HepG2 (cell line): ENCODE measurements at regions not wholly inside any gene's neighbourhood (a gene's known extent, or its start where the extent isn't known, plus 50 kb on each side); places are given as distances from the start of the nearest gene placed in this dataset.

Experiments
- ATAC-seq: fragments of 200-7000 bp; cut with Tn5 transposase; 3 replicates; pipeline ENCODE4 v1.9.1; 2020; ENCODE audit warnings: mild to moderate bottlenecking, moderate library complexity
- BruUV-seq: library from RNA; stranded (reverse); fragments of 400-500 nt; replicated peaks from 2 replicates; lab custom pipeline; 2021; lab: Mats Ljungman, UMichigan
- CTCF ChIA-PET: fragments of 300-600 bp; formaldehyde crosslinking; extraction: SDS; loops from one replicate; lab custom pipeline; 2021; ENCODE audit warnings: low total read pairs, inconsistent platforms, low intra/inter-chr PET ratio; lab: Yijun Ruan, JAX
- POLR2A ChIA-PET: fragments of 350-600 bp; sonication (Branson Sonifier 250); formaldehyde crosslinking; loops from one replicate; lab custom pipeline; 2020; ENCODE audit warnings: antibody characterized with exemption, inconsistent platforms; lab: Yijun Ruan, JAX
- DNase-seq: peaks from one replicate; pipeline ENCODE4 v3.0.0-alpha.2; 2015; ENCODE audit warnings: low spot score
- FAIRE-seq: peaks from 3 replicates; lab custom pipeline; 2011; peaks lifted over from hg19 to GRCh38; lab: Jason Lieb, UNC
- H2AFZ ChIP-seq: one replicate; pipeline ENCODE4 v1.6.1; 2011; ENCODE audit warnings: low read length, inconsistent platforms
- H3K27ac ChIP-seq: fragments of 300-600 bp; 3 replicates; pipeline ENCODE4 v1.8.0; 2011; ENCODE audit warnings: mixed run types, mild to moderate bottlenecking, mixed read lengths, low read length, inconsistent platforms; ENCODE audit not compliant: insufficient read depth; ENCODE audit errors: extremely low read length
- H3K27me3 ChIP-seq, 2 experiments: fragments of 200-600 bp in 1 of 2; 2 replicates in 1 of 2; 3 replicates in 1 of 2; pipeline versions ENCODE4 v1.6.0 to v1.8.0; 2011; ENCODE audit warnings: low read length in 2 of 2, mild to moderate bottlenecking in 2 of 2, moderate library complexity in 2 of 2, inconsistent platforms in 1 of 2; ENCODE audit not compliant: insufficient read depth in 2 of 2, control insufficient read depth in 1 of 2
- H3K36me3 ChIP-seq, 2 experiments: fragments of 200-600 bp in 1 of 2; replicated peaks in 1 of 2; 2 replicates in 1 of 2; 3 replicates in 1 of 2; pipeline versions ENCODE4 v1.5.1 to v1.8.0; 2011; ENCODE audit warnings: low read length in 2 of 2, inconsistent platforms in 1 of 2; ENCODE audit not compliant: insufficient read depth in 2 of 2, control insufficient read depth in 1 of 2
- H3K4me1 ChIP-seq: 2 replicates; pipeline ENCODE4 v1.5.1; 2012; ENCODE audit warnings: low read length, inconsistent platforms; ENCODE audit not compliant: insufficient read depth
- H3K4me2 ChIP-seq: 2 replicates; pipeline ENCODE4 v1.6.0; 2011; ENCODE audit warnings: low read depth, low read length, inconsistent platforms
- H3K4me3 ChIP-seq, 3 experiments: fragments of 200-600 bp in 1 of 3; sonication (generic), shearing (Covaris generic) in 1 of 3; replicated peaks in 1 of 3; 2 replicates each; pipeline ENCODE4 v1.5.1; 2011 to 2016; ENCODE audit warnings: low read length in 3 of 3, inconsistent platforms in 2 of 3, low read depth in 2 of 3, mild to moderate bottlenecking in 2 of 3, control low read depth in 1 of 3, mixed read lengths in 1 of 3; ENCODE audit not compliant: insufficient read depth in 1 of 3
- H3K79me2 ChIP-seq: one replicate; pipeline ENCODE4 v1.6.1; 2011; ENCODE audit warnings: low read length, inconsistent platforms; ENCODE audit not compliant: insufficient read depth
- H3K9ac ChIP-seq: 2 replicates; pipeline ENCODE4 v1.6.0; 2011; ENCODE audit warnings: mild to moderate bottlenecking, low read depth, low read length, inconsistent platforms; ENCODE audit not compliant: insufficient read depth
- H3K9me3 ChIP-seq: 2 replicates; pipeline ENCODE4 v1.5.1; 2012; ENCODE audit warnings: mild to moderate bottlenecking, low read length
- H4K20me1 ChIP-seq: 2 replicates; pipeline ENCODE4 v1.6.0; 2011; ENCODE audit warnings: inconsistent platforms, mild to moderate bottlenecking, low read length, moderate library complexity; ENCODE audit not compliant: insufficient read depth
- ARHGAP35 ChIP-seq: sonication (generic); formaldehyde crosslinking; IDR thresholded peaks from 2 replicates; pipeline ENCODE4 v1.9.0; 2022; ENCODE audit warnings: mild to moderate bottlenecking, inconsistent platforms, moderate library complexity, missing genetic modification reagents, borderline replicate concordance
- FOXA3 ChIP-seq: IDR thresholded peaks from 2 replicates; pipeline ENCODE4 v1.6.1; 2016; ENCODE audit warnings: missing genetic modification reagents, missing compliant biosample characterization
- KAT8 ChIP-seq: IDR thresholded peaks from 2 replicates; pipeline ENCODE4 v1.6.1; 2016; ENCODE audit warnings: missing genetic modification reagents, missing compliant biosample characterization
- MZF1 ChIP-seq: sonication (generic); formaldehyde crosslinking; IDR thresholded peaks from 2 replicates; pipeline ENCODE4 v1.8.1; 2023; ENCODE audit warnings: mild to moderate bottlenecking, missing genetic modification reagents, borderline replicate concordance
- NFYC ChIP-seq: IDR thresholded peaks from 2 replicates; pipeline ENCODE4 v1.6.1; 2016; ENCODE audit warnings: missing genetic modification reagents, missing compliant biosample characterization
- PCBP2 ChIP-seq: fragments of 200-400 bp; formaldehyde crosslinking; optimal IDR thresholded peaks from 2 replicates; pipeline ENCODE3; 2018; ENCODE audit warnings: low read length, low read depth; ENCODE audit not compliant: poor library complexity, severe bottlenecking
- PLRG1 ChIP-seq: fragments of 450-650 bp; conservative IDR thresholded peaks from 2 replicates; pipeline ENCODE4 v1.6.1; 2016
- RAD51 ChIP-seq: fragments of 450-650 bp; IDR thresholded peaks from 2 replicates; pipeline ENCODE4 v1.6.1; 2016; ENCODE audit warnings: borderline replicate concordance
- TRIM24 ChIP-seq: sonication (generic); formaldehyde crosslinking; IDR thresholded peaks from 2 replicates; pipeline ENCODE4 v1.8.0; 2022; ENCODE audit warnings: mild to moderate bottlenecking, missing genetic modification reagents
- ZNF367 ChIP-seq: sonication (generic); formaldehyde crosslinking; IDR thresholded peaks from 2 replicates; pipeline ENCODE4 v1.4.0; 2020; ENCODE audit warnings: missing genetic modification reagents, borderline replicate concordance
- ZNF431 ChIP-seq: sonication (generic); formaldehyde crosslinking; IDR thresholded peaks from 2 replicates; pipeline ENCODE4 v1.9.0; 2022; ENCODE audit warnings: missing genetic modification reagents, low read depth, mild to moderate bottlenecking, borderline replicate concordance
- WGBS: methylation state at CpG from one replicate; pipeline ENCODE4 v1.1.6; 2017; ENCODE audit warnings: low lambda C conversion rate; 5-methylcytosine and 5-hydroxymethylcytosine counted together
- in situ Hi-C: cut with HindIII; loops from 2 replicates; pipeline ENCODE4 v1.10.0; 2017; ENCODE audit warnings: low pct_unique_long_range_greater_than_20kb; ENCODE audit not compliant: extremely low pct_ligation_motif_present
- intact Hi-C: fragments of 100-400 bp; cut with micrococcal nuclease; formaldehyde crosslinking; loops from one replicate; pipeline ENCODE4 v1.10.0; 2022; ENCODE audit not compliant: unreplicated experiment
- TF ChIP-seq, protein P1 (sequence below): IDR thresholded peaks from 2 replicates; pipeline ENCODE4 v1.6.1; 2018; ENCODE audit warnings: missing genetic modification reagents, mild to moderate bottlenecking, missing compliant biosample characterization
- TF ChIP-seq, protein P2 (sequence below), 2 experiments: fragments of 450-650 bp in 1 of 2; sonication (generic) in 1 of 2; formaldehyde crosslinking; IDR thresholded peaks; 2 replicates each; pipeline versions ENCODE4 v1.5.0 to v1.8.0; 2020 to 2022; ENCODE audit warnings: mild to moderate bottlenecking in 1 of 2, missing genetic modification reagents in 1 of 2
- TF ChIP-seq, protein P3 (sequence below): sonication (generic); formaldehyde crosslinking; IDR thresholded peaks from 2 replicates; pipeline ENCODE4 v1.8.0; 2022; ENCODE audit warnings: mild to moderate bottlenecking, missing genetic modification reagents, borderline replicate concordance
- TF ChIP-seq, protein P4 (sequence below): sonication (generic); formaldehyde crosslinking; IDR thresholded peaks from 2 replicates; pipeline ENCODE4; 2020; ENCODE audit warnings: missing genetic modification reagents, mild to moderate bottlenecking, borderline replicate concordance

DNA sequence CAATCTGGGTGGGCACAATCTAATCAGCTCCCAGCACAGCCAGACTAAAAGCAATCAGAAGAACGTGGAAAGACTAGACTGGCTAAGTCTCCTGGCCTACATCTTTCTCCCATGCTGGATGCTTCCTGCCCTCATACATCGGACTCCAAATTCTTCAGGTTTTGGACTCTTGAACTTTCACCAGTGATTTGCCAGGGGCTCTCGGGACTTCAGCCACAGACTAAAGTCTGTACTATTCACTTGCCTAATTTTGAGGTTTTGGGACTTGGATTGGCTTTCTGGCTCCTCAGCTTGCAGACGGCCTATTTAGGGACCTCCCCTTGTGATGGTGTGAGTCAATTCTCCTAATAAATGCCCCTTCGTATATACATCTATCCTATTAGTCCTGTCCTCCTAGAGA lies 66.6 kb upstream of the SOX21 start:
- Histone ChIP-seq H3K79me2 (no peaks in the 10 kb centered on the region), H3K4me2 (no peak overlapping the region), H2AFZ (no peak overlapping the region), H3K9ac (no peak overlapping the region), H3K36me3 (no peaks in the 10 kb centered on the region), H3K4me1 (no peaks in the 10 kb centered on the region), H3K27me3 (peaks cover 0 to 13% of the 10 kb centered on the region in 2 experiments; a peak in 2 of 5 replicates), H3K27ac (no peak overlapping the region), H3K4me3 (no peak overlapping the region), H4K20me1 (no peaks in the 10 kb centered on the region), H3K9me3 (no peaks in the 10 kb centered on the region)
- DNase-seq (no peak), FAIRE-seq (no peak), ATAC-seq (no peak)
- CTCF ChIA-PET: no interaction called here
- intact Hi-C loops: no loop called here
- WGBS: 2% methylated on average over 3 of the region's 5 CpGs
- TF ChIP-seq ARHGAP35 (CRISPR knock-in tag) (no peak), KAT8 (CRISPR knock-in tag) (no peak), FOXA3 (CRISPR knock-in tag) (no peak), RAD51 (no peak), PCBP2 (no peak), NFYC (CRISPR knock-in tag) (no peak), PLRG1 (no peak), ZNF431 (CRISPR knock-in tag) (no peak), TRIM24 (CRISPR knock-in tag) (no peak), ZNF367 (no peak), MZF1 (CRISPR knock-in tag) (no peak)
- TF ChIP-seq, protein P1, sequence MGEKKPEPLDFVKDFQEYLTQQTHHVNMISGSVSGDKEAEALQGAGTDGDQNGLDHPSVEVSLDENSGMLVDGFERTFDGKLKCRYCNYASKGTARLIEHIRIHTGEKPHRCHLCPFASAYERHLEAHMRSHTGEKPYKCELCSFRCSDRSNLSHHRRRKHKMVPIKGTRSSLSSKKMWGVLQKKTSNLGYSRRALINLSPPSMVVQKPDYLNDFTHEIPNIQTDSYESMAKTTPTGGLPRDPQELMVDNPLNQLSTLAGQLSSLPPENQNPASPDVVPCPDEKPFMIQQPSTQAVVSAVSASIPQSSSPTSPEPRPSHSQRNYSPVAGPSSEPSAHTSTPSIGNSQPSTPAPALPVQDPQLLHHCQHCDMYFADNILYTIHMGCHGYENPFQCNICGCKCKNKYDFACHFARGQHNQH (CRISPR knock-in tag): no peak
- TF ChIP-seq, protein P2, sequence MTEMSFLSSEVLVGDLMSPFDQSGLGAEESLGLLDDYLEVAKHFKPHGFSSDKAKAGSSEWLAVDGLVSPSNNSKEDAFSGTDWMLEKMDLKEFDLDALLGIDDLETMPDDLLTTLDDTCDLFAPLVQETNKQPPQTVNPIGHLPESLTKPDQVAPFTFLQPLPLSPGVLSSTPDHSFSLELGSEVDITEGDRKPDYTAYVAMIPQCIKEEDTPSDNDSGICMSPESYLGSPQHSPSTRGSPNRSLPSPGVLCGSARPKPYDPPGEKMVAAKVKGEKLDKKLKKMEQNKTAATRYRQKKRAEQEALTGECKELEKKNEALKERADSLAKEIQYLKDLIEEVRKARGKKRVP (CRISPR knock-in tag; IDR thresholded peaks at IDR 0.05): no peak
- TF ChIP-seq, protein P3, sequence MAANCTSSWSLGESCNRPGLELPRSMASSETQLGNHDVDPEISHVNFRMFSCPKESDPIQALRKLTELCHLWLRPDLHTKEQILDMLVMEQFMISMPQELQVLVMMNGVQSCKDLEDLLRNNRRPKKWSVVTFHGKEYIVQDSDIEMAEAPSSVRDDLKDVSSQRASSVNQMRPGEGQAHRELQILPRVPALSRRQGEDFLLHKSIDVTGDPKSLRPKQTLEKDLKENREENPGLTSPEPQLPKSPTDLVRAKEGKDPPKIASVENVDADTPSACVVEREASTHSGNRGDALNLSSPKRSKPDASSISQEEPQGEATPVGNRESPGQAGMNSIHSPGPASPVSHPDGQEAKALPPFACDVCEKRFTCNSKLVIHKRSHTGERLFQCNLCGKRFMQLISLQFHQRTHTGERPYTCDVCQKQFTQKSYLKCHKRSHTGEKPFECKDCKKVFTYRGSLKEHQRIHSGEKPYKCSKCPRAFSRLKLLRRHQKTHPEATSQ (CRISPR knock-in tag): no peak
- TF ChIP-seq, protein P4, sequence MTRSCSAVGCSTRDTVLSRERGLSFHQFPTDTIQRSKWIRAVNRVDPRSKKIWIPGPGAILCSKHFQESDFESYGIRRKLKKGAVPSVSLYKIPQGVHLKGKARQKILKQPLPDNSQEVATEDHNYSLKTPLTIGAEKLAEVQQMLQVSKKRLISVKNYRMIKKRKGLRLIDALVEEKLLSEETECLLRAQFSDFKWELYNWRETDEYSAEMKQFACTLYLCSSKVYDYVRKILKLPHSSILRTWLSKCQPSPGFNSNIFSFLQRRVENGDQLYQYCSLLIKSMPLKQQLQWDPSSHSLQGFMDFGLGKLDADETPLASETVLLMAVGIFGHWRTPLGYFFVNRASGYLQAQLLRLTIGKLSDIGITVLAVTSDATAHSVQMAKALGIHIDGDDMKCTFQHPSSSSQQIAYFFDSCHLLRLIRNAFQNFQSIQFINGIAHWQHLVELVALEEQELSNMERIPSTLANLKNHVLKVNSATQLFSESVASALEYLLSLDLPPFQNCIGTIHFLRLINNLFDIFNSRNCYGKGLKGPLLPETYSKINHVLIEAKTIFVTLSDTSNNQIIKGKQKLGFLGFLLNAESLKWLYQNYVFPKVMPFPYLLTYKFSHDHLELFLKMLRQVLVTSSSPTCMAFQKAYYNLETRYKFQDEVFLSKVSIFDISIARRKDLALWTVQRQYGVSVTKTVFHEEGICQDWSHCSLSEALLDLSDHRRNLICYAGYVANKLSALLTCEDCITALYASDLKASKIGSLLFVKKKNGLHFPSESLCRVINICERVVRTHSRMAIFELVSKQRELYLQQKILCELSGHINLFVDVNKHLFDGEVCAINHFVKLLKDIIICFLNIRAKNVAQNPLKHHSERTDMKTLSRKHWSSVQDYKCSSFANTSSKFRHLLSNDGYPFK (CRISPR knock-in tag): no peak
- POLR2A ChIA-PET: no interaction called here
- BruUV-seq: no TSS peak
- in situ Hi-C loops: no loop called here
